ENCODE measurements at regions not wholly inside any gene's neighbourhood (a gene's known extent, or its start where the extent isn't known, plus 50 kb on each side); places are given as distances from the start of the nearest gene placed in this dataset.

- intact Hi-C loops (cut with micrococcal nuclease), result no loop called here
Observed at GRCh38 chr2:207256476-207257207, 90.9 kb upstream of the KLF7 start.

GRCh38 chr2:207257251-207258250 lies 91.8 kb upstream of the KLF7 start:
- intact Hi-C loops (cut with micrococcal nuclease), result no loop called here

- intact Hi-C loops (cut with micrococcal nuclease), result no loop called here
Observed at GRCh38 chr2:207258263-207258991, 92.7 kb upstream of the KLF7 start.

GRCh38 chr2:207260021-207260420 lies 94.3 kb upstream of the KLF7 start:
- intact Hi-C loops (cut with micrococcal nuclease), result no loop called here

GRCh38 chr2:207260947-207261346 lies 95.2 kb upstream of the KLF7 start:
- intact Hi-C loops (cut with micrococcal nuclease), result no loop called here

- intact Hi-C loops (cut with micrococcal nuclease), result no loop called here
Observed at GRCh38 chr2:207264310-207264709, 98.6 kb upstream of the KLF7 start.

- intact Hi-C loops (cut with micrococcal nuclease), result no loop called here
Observed at GRCh38 chr2:207265332-207265731, 99.6 kb upstream of the KLF7 start.

- intact Hi-C loops (cut with micrococcal nuclease), result no loop called here
Observed at GRCh38 chr2:207265869-207266268, 100.1 kb upstream of the KLF7 start.

- intact Hi-C loops (cut with micrococcal nuclease), result no loop called here
Observed at GRCh38 chr2:207266648-207267047, 100.9 kb upstream of the KLF7 start.

- intact Hi-C loops (cut with micrococcal nuclease), result no loop called here
Observed at GRCh38 chr2:207269038-207269437, 103.3 kb upstream of the KLF7 start.

GRCh38 chr2:207274530-207275189 lies 108.9 kb upstream of the KLF7 start:
- intact Hi-C loops (cut with micrococcal nuclease), result no loop called here

- intact Hi-C loops (cut with micrococcal nuclease), result no loop called here
Observed at GRCh38 chr2:207275779-207276178, 110.0 kb upstream of the KLF7 start.

- intact Hi-C loops (cut with micrococcal nuclease), result no loop called here
Observed at GRCh38 chr2:207276248-207276647, 110.5 kb upstream of the KLF7 start.

GRCh38 chr2:207276858-207277257 lies 111.1 kb upstream of the KLF7 start:
- intact Hi-C loops (cut with micrococcal nuclease), result no loop called here

- intact Hi-C loops (cut with micrococcal nuclease), result no loop called here
Observed at GRCh38 chr2:207279520-207279919, 113.8 kb upstream of the KLF7 start.

- intact Hi-C loops (cut with micrococcal nuclease), result no loop called here
Observed at GRCh38 chr2:207281436-207281835, 115.7 kb upstream of the KLF7 start.

- intact Hi-C loops (cut with micrococcal nuclease), result loop anchor here (2.0 kb wide), 2 partner anchors 50 to 116 kb away; no protein-coding TSS in a partner anchor
Observed at GRCh38 chr2:207282916-207283315, 117.2 kb upstream of the KLF7 start.

GRCh38 chr2:207283356-207283755 lies 117.6 kb upstream of the KLF7 start:
- intact Hi-C loops (cut with micrococcal nuclease), result loop anchor here (2.0 kb wide), 2 partner anchors 49 to 117 kb away; no protein-coding TSS in a partner anchor

GRCh38 chr2:207284556-207285472 lies 119.1 kb upstream of the KLF7 start:
- intact Hi-C loops (cut with micrococcal nuclease), result loop anchor here (2.0 kb wide), 1 partner anchor 44 kb away; no protein-coding TSS in a partner anchor

GRCh38 chr2:207285473-207285815 lies 119.7 kb upstream of the KLF7 start:
- intact Hi-C loops (cut with micrococcal nuclease), result loop anchor here (2.0 kb wide), 1 partner anchor 45 kb away; no protein-coding TSS in a partner anchor
